ENCODE measurements at regions not wholly inside any gene's neighbourhood (a gene's known extent, or its start where the extent isn't known, plus 50 kb on each side); places are given as distances from the start of the nearest gene placed in this dataset.

DNA sequence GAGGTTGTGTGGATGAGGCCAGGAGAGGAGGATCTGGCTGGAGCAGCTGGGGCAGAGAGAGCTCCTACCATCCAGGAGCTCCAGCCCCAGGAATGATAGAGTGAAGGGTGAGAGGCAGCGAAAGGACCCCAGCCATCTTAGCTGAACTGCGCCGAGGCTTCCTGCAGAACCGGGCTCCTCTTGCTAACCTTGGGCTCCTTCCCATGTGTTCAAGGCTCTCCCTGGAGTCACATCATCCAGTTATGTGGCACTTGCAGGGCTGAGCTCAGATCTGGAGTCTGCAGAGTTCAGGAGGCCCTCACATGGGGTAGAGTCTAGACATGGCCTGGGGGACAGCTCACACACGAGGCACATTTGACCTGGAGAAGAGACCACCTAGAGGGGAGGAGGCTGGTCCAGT is 225.0 kb upstream of the ZNF32 start:
- H4K20me1 ChIP-seq (ENCODE audit: control insufficient read depth, extremely low read depth, insufficient read depth, low read length), result no peaks in the 10 kb centered on the region
- dilution Hi-C loops (cut with MboI; ENCODE audit: extremely low pct_ligation_motif_present, low sequenced_read_pairs), result no loop called here

DNA sequence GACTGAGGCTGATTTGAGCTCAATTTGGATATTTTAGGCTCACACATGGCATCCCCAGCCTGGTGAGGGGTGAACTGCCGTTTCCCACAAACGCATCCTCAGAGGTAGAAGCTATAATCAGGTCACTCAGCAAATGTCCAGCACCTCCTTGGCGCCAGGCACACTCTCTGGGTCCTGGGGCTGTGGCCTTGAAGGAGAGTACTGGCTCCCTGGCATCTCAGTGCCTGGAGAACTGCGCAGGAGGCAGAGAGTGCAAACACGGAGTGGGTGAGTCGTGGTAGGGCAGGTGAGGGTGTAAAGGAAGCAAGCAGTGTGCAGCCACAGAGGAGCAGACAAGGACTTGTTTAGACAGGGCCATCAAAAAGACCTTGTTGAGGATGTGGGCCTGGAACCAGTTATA is 224.0 kb upstream of the ZNF32 start:
- dilution Hi-C loops (cut with MboI; ENCODE audit: extremely low pct_ligation_motif_present, low sequenced_read_pairs), result no loop called here
- H2AFZ ChIP-seq (ENCODE audit: control insufficient read depth, low read length), result no peak overlapping the region
- H3K36me3 ChIP-seq (ENCODE audit: control insufficient read depth in 2 of 2, extremely low read depth in 1 of 2, insufficient read depth in 2 of 2, low read length in 2 of 2), result no peaks in the 10 kb centered on the region
- no peaks in the 10 kb centered on the region for H4K20me1 ChIP-seq (ENCODE audit: control insufficient read depth, extremely low read depth, insufficient read depth, low read length)
- no peak overlapping the region for H3K4me3 ChIP-seq (ENCODE audit: control insufficient read depth in 2 of 3, extremely low read depth in 1 of 3, insufficient read depth in 2 of 3, low read depth in 1 of 3, low read length in 3 of 3)
- H3K9me3 ChIP-seq (ENCODE audit: control insufficient read depth, low read depth, low read length), result no peaks in the 10 kb centered on the region
- H3K9me1 ChIP-seq (ENCODE audit: control insufficient read depth, extremely low read depth, insufficient read depth, low read length), result no peaks in the 10 kb centered on the region
- no peak overlapping the region for H3K4me2 ChIP-seq (ENCODE audit: control insufficient read depth, extremely low read depth, insufficient read depth, low read depth, low read length)
- H3K79me2 ChIP-seq (ENCODE audit: control insufficient read depth, insufficient read depth, low read length), result no peaks in the 10 kb centered on the region
- no peaks in the 10 kb centered on the region for H3K27me3 ChIP-seq (ENCODE audit: control insufficient read depth, extremely low read depth, insufficient read depth, low read length)
- DNase-seq (ENCODE audit: low read depth, low spot score) (no peak), FAIRE-seq (no peak)
- H3K27ac ChIP-seq (ENCODE audit: control insufficient read depth, insufficient read depth, low read length), result no peak overlapping the region
- no peaks in the 10 kb centered on the region for H3K4me1 ChIP-seq (ENCODE audit: control insufficient read depth, extremely low read depth, insufficient read depth, low read length)
- no peak overlapping the region for H3K9ac ChIP-seq (ENCODE audit: control insufficient read depth, extremely low read depth, insufficient read depth, low read length)
- no peak for TF ChIP-seq EZH2 (IDR thresholded peaks at IDR 0.05; ENCODE audit: low read length)

More for the DNA sequence above, 225.0 kb upstream of the ZNF32 start:
- no peaks in the 10 kb centered on the region for H3K4me1 ChIP-seq (ENCODE audit: control insufficient read depth, extremely low read depth, insufficient read depth, low read length)
- no peak overlapping the region for H3K27ac ChIP-seq (ENCODE audit: control insufficient read depth, insufficient read depth, low read length)
- H3K79me2 ChIP-seq (ENCODE audit: control insufficient read depth, insufficient read depth, low read length), result no peaks in the 10 kb centered on the region
- H3K27me3 ChIP-seq (ENCODE audit: control insufficient read depth, extremely low read depth, insufficient read depth, low read length), result no peaks in the 10 kb centered on the region
- H3K9me1 ChIP-seq (ENCODE audit: control insufficient read depth, extremely low read depth, insufficient read depth, low read length), result no peaks in the 10 kb centered on the region
- H2AFZ ChIP-seq (ENCODE audit: control insufficient read depth, low read length), result no peak overlapping the region
- H3K4me2 ChIP-seq (ENCODE audit: control insufficient read depth, extremely low read depth, insufficient read depth, low read depth, low read length), result no peak overlapping the region
- H3K4me3 ChIP-seq (ENCODE audit: control insufficient read depth in 2 of 3, extremely low read depth in 1 of 3, insufficient read depth in 2 of 3, low read depth in 1 of 3, low read length in 3 of 3), result no peak overlapping the region
- no peak overlapping the region for H3K9ac ChIP-seq (ENCODE audit: control insufficient read depth, extremely low read depth, insufficient read depth, low read length)
- H3K9me3 ChIP-seq (ENCODE audit: control insufficient read depth, low read depth, low read length), result no peaks in the 10 kb centered on the region
- FAIRE-seq (no peak), DNase-seq (ENCODE audit: low read depth, low spot score) (no peak)
- no peak for TF ChIP-seq EZH2 (IDR thresholded peaks at IDR 0.05; ENCODE audit: low read length)
- TF ChIP-seq, protein P1, sequence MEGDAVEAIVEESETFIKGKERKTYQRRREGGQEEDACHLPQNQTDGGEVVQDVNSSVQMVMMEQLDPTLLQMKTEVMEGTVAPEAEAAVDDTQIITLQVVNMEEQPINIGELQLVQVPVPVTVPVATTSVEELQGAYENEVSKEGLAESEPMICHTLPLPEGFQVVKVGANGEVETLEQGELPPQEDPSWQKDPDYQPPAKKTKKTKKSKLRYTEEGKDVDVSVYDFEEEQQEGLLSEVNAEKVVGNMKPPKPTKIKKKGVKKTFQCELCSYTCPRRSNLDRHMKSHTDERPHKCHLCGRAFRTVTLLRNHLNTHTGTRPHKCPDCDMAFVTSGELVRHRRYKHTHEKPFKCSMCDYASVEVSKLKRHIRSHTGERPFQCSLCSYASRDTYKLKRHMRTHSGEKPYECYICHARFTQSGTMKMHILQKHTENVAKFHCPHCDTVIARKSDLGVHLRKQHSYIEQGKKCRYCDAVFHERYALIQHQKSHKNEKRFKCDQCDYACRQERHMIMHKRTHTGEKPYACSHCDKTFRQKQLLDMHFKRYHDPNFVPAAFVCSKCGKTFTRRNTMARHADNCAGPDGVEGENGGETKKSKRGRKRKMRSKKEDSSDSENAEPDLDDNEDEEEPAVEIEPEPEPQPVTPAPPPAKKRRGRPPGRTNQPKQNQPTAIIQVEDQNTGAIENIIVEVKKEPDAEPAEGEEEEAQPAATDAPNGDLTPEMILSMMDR (optimal IDR thresholded peaks at IDR 0.05 in 1 of 3, IDR thresholded peaks at IDR 0.05 in 1 of 3, conservative IDR thresholded peaks at IDR 0.05 in 1 of 3; ENCODE audit: extremely low read depth in 1 of 3, insufficient read depth in 2 of 3, low read length in 3 of 3), result no peak
- no peaks in the 10 kb centered on the region for H3K36me3 ChIP-seq (ENCODE audit: control insufficient read depth in 2 of 2, extremely low read depth in 1 of 2, insufficient read depth in 2 of 2, low read length in 2 of 2)

DNA sequence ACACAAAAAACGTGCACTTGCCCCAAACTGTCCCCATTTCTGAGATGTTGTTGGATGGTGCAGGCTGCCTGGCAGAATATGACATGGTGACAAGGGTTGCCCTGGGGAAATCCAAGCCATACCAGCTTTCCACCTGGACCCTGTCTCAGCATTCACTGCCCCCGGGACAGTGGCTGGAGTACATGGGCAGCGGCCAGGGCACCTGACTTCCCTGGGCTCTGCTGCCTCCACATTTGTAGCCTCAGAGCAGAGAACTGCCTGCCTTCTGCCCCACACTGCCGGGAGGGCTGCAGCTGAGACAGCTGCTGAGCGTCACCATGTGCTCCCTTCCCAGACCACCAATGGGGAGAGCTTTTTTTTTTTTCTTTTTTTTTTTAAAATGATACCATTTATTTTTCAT is 222.9 kb upstream of the ZNF32 start:
- dilution Hi-C loops (cut with MboI; ENCODE audit: extremely low pct_ligation_motif_present, low sequenced_read_pairs), result no loop called here
- H2AFZ ChIP-seq (ENCODE audit: control insufficient read depth, low read length), result no peak overlapping the region
- no peaks in the 10 kb centered on the region for H3K36me3 ChIP-seq (ENCODE audit: control insufficient read depth in 2 of 2, extremely low read depth in 1 of 2, insufficient read depth in 2 of 2, low read length in 2 of 2)
- H4K20me1 ChIP-seq (ENCODE audit: control insufficient read depth, extremely low read depth, insufficient read depth, low read length), result no peaks in the 10 kb centered on the region
- TF ChIP-seq, protein P1 (optimal IDR thresholded peaks at IDR 0.05 in 1 of 3, IDR thresholded peaks at IDR 0.05 in 1 of 3, conservative IDR thresholded peaks at IDR 0.05 in 1 of 3; ENCODE audit: extremely low read depth in 1 of 3, insufficient read depth in 2 of 3, low read length in 3 of 3), result no peak
- no peaks in the 10 kb centered on the region for H3K27me3 ChIP-seq (ENCODE audit: control insufficient read depth, extremely low read depth, insufficient read depth, low read length)
- H3K79me2 ChIP-seq (ENCODE audit: control insufficient read depth, insufficient read depth, low read length), result no peaks in the 10 kb centered on the region
- no peak overlapping the region for H3K27ac ChIP-seq (ENCODE audit: control insufficient read depth, insufficient read depth, low read length)
- no peaks in the 10 kb centered on the region for H3K4me1 ChIP-seq (ENCODE audit: control insufficient read depth, extremely low read depth, insufficient read depth, low read length)
- no peak overlapping the region for H3K4me2 ChIP-seq (ENCODE audit: control insufficient read depth, extremely low read depth, insufficient read depth, low read depth, low read length)
- DNase-seq (ENCODE audit: low read depth, low spot score) (no peak), FAIRE-seq (no peak)
- H3K4me3 ChIP-seq (ENCODE audit: control insufficient read depth in 2 of 3, extremely low read depth in 1 of 3, insufficient read depth in 2 of 3, low read depth in 1 of 3, low read length in 3 of 3), result no peak overlapping the region
- H3K9me3 ChIP-seq (ENCODE audit: control insufficient read depth, low read depth, low read length), result no peaks in the 10 kb centered on the region
- no peak overlapping the region for H3K9ac ChIP-seq (ENCODE audit: control insufficient read depth, extremely low read depth, insufficient read depth, low read length)
- no peaks in the 10 kb centered on the region for H3K9me1 ChIP-seq (ENCODE audit: control insufficient read depth, extremely low read depth, insufficient read depth, low read length)
